CD4-positive, alpha-beta T cell treated with Interleukin-6 for 4 hours (primary cell): ENCODE measurements at regions not wholly inside any gene's neighbourhood (a gene's known extent, or its start where the extent isn't known, plus 50 kb on each side); places are given as distances from the start of the nearest gene placed in this dataset.

ENCODE experiments used
- DNase-seq: peaks from one replicate; pipeline ENCODE4 v3.0.0-alpha.2; 2020; ENCODE audit warnings: mixed read lengths

DNA sequence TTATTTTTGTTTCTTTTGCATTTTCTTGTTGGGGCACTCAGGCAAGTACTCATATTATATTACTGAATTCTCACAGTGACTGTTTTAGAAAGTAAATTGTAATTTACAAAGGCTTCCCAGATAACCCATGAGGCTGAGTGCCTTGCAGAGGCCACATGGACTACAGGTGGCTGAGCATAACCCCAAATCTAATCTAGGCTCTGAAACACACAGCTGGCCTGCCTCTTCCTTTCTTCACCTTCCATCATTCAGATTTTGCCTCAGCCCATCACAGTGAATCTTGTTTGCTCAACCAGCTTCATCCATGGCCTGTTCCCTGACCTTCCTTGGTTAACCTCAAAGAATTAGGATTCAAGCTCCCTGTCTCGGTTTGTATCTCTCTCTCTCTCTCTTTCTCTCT is 78.5 kb upstream of the PRDM11 start:
- DNase-seq, result no peak

DNA sequence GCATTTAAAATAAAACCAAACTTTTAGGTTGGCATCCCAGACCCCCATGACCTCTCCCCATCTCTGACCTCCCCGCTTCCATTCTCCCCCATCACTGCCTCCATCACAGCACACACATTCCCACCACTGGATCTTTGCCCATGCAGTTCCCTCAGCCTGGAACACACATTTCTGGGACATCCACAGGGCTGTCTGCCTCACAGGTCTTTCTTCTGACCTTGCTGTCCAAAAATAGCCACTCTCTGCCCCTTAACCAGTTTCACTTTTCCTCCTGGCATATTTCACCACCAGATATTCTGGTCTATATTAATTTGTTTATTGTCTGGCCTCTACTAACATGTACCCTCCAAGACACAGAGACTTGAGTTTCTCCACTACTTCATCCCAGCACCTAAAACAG is 75.2 kb upstream of the PRDM11 start:
- DNase-seq, result no peak

DNA sequence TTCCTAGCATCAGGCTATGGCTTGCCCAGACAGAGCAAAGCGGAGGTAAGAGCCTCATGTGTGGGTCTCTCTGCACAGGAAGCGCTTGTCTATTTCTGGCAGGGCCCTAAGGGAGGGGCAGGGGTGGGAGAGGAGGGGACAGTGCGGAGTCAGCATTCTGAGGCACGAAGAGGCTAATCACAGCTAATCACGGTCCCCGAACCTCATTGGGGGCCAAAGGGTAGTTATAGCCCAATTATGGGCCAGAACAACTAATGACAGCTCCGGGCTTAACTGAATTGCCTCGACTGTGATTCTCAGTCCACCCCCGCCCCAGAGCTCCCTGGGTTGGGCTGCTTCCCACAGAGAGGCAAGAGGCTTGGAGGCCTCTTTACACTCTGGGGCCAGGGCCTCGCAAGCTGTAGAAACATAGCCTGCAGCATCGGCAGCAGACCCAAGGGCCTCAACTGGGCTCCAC is 72.7 kb upstream of the PRDM11 start:
- DNase-seq, result peak; percentile 43

DNA sequence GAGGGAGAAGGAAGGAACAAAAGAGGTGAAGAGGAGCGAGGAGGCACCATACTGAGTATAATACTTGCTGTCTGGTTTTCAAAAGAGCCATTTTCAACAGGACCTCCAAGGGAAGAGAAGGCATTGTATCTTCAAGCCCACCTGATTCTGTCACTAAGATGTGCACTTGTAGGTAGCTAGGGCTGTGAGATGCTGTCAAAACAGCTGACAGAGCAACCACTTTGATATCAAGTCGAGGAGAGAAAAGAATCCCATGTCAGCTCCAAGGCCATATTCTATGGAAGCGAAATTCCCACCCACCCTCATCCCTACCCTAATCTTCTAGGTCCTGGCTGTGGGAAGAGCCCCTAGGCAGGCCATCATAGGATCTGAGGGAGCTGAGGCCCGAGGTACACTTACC is 70.9 kb upstream of the PRDM11 start:
- no peak for DNase-seq

DNA sequence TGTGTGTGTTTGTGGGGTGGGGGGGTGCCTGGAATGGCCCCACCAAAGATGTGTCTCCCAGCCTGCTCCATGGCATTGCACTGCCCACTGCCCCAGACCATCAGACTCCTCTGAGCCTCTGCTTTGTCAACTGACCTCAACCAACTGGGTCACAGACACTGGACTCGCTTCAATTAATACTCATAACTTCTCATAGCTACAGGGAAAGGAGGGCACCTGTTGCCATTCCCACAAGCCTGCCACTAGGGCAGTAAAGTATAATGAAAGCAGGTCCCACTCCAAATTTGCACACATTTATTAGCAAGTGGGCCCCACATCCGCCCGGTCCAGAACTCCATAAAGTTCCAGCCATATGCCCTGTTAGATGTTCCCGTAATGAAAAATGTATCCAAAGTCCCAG is 70.5 kb upstream of the PRDM11 start:
- DNase-seq, result no peak

DNA sequence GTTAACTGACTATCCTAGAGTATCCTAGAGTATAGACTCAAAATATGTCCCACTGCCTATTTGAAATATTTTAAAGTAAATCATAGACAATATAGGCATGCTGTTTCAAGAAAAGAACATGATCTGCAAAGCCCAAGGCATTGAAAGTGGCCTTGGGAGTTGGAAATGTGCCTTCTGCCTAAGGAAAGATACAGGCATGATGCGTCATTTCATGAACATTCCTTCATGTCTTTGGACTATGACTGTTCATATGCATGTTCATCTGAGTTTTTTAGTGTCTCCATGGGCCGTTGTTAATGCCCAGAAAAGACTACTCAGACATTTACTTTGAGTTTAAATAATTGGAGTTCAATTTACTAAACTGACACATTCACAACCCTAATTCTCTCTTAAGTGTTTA is 69.7 kb upstream of the PRDM11 start:
- no peak for DNase-seq

DNA sequence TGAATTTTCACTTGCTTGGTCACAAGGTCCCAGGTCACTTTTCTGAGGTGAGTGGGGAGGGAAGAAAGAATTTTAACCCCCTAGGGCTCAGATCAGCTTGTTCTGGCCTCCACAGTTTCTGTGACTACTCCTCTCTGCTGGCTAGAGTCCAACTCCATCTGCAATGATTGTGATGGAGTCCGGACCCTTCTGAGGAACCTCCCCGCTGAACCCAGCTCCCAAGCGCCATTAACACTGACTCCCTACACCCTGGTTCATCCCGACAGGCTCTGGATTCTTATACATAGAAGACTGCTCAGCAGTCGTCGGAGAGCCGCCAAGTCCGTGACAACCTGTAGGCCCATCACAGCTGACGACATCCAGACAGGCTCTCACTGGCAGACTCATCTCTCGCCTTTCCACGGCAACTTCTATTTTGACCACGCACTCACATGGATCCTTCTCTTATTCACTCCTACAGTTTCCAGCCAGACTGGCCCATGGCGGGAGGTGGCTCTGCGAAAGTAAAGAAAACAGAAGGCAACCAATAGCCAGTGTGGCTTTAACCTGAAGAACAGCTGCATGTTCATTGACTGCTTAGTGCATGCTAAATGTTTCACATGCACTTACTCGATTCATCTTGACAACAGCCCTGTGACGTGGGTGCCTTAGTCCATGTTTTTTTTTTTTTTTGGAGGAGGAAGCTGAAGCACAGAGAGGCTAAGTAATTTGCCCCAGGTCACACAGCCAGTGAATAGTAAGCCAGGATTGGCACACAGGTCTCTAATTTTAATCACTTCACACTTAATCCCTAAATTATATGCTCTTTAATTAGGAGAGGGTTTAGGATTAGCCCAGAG is 68.0 kb upstream of the PRDM11 start:
- no peak for DNase-seq

DNA sequence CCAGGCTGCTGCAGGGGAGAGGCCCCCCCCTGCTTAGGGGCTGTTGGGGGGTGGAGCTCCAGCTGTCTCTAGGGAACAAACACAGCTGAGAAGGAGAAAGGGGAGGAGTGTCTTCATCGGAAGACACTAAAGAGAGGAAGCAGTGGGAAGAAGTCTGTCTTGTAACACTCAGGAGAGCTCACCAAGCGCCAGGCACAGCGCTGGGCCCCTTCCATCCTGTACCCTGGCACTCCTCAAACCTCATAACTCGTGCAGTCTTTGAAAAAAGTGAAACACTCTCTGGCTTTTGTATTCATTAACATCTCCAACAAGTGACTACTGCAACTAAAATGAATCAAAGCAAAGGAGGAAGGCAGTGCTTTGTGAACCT is 67.4 kb upstream of the PRDM11 start:
- DNase-seq, result no peak

DNA sequence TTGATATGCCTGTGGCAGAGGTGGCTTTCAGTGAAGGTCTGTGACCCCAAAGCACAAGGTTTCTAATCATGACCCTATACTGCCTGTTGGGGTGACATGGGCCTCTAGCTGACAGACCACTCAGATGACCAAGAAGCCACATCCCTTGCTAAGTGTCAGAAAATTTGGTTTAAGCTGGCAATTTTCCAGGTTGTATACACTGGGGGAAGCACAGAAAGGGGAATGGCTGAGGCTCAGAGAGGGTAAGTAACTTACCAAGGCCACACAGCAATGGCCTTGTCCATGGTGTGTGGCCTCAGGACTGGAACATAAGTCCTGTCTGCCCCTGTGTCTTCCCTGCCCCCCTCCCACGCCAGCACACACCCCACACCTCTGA is 66.9 kb upstream of the PRDM11 start:
- no peak for DNase-seq

DNA sequence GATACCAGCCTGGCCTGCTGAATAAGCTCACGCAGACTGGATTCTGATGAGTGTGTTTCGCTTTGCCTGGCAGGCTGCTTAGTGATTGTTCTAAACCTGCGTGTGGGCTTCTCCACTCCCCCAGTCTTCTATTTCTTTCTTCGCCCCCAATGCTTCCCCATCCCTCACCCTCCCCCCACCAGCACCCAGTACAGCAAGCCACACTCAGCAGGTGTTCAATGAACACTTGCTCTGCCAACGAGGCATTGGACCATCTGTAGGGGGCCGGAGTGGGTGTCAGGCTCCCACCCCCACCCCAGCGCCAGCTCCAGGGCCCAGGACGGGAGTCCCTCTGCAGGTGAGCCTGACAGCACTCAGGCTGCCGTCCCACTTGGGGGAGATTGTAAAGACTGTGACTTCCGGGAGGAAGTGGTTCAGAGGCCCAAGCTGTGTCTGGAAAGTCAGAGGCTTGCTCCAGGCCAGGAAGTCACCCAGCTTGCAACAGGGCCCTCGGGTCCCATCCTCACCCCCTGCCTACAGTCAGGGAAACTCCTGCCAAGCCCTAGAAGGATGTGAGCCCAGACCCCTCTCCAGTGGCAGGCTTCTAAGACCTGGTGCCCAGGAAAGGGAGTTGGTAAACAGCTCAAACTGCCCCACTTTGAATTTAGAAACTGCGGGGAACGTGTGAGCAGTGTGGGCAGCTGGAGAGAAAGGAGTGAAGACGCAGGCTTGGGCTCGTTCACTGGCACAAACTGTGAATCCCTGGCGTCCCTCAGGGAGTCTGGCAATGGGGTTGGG is 66.3 kb upstream of the PRDM11 start:
- peak; percentile 76 for DNase-seq

DNA sequence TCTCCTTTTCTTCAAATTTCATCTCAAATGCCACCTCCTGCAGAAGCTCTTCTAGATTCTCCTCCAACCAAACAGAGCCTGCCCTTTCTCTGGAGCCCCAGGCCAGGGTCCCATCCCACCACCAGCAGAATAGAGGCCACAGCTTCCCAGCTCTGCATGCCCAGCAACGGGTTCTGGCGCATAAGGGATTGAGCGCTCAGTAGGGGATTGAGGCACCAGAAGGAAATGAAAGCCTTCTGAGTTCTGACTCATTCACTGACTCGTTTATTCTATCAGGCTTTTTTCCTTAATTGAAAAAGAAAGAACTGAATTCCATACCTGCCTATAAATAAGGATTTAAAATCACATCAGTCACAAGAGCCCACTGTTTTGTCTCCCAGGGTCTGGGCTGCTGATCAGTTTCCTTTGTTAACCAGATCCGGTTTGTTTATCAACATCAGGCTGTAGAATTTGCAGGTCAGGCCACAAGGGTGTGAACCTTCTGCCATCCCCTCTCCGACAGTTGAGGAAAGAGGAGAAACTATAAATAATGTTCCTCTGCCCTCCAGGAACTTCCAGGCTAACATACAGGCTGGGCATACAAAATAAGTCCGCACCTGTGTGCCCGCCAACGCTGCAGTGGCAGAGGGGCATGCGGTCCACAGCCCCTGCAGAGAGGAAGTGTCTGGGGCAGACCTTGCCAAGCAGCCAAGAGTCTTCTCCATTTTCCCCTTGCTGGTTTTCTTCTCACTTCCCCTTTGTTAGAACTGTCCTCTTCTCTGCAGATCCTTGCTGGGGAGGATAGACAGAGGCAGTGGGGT is 63.5 kb upstream of the PRDM11 start:
- DNase-seq, result no peak

DNA sequence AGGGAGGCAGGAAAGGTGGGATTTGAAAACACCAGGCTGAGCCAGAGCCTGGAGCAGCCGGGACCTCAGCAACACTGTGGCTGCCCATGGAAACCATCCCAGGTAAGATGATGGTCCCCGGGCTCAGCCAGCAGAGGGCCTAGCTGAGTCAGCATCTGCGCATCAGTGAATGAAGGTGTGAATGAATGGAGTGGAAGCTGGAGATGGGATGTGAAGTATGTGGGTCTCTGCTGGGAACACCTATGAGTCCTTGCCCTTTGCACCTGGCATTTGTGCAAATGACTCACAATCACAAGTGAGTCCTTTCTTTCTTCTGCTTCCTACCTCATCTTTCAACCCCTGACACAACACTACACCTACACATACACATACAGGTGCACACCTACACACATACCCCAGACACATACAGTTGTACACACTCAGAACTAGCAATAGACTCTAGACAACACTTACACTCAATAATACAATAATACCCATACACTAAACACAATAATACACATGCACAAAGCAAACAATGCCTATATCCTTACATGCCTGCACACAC is 62.8 kb upstream of the PRDM11 start:
- no peak for DNase-seq

DNA sequence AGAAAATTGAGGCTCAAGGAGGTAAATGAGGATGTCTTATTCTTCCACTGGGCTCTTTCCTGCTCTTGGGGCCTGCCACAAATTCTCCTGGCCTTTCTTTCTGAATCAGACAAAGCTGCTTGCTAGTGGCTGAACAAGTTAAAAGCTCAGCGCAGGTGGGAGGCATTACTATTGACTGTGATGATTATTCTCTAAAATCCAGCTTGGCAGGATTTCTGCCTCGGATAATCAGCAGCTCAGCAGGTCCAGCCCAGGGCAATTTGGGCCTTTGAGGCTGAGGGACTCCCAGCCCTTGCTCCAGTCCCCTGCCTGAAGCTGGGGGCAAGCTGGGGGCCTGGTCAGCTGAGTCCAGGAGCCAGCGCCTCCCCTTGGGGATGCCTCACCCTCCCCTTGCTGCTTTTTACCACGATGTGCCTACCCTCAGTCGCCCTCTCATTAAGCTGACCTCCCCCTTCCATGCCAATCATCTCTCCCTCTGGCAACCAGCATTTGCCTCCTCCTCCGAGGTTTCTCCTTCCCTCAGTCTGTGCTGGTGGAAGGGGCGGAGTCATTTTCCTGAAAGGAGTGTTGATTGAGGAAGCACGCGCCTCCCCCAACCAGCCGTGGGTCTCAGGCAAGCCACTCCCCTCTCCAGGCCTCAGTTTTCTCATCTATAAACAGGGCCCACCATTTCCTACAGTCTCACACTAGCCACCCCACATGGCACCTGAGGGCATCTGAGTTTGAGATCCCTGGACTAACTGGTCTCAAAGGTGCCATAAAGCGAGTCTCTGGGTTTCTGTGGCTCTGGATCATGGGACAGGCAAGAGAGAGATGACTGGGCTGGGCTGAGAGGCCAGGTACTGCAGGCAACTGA is 60.6 kb upstream of the PRDM11 start:
- DNase-seq, result no peak

DNA sequence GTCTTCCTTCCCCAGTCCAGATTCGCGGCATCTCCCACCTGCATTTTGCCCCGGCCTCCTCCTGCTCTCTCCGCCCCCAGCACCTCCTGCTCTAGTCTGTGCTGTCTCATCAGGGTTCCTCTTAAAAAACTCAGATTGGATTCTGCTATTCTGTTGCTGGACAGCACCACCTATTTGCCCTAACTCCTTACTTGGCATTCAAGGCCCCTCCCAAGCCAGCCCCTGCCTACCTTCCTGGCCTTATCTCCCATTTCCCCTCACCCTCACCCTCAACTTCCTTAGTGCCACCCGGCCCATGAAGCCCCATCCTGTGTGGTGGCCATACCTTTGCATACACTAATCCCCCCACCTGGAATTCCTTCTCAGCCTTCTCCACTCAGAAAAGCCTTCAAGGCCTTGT is 59.9 kb upstream of the PRDM11 start:
- DNase-seq, result no peak

DNA sequence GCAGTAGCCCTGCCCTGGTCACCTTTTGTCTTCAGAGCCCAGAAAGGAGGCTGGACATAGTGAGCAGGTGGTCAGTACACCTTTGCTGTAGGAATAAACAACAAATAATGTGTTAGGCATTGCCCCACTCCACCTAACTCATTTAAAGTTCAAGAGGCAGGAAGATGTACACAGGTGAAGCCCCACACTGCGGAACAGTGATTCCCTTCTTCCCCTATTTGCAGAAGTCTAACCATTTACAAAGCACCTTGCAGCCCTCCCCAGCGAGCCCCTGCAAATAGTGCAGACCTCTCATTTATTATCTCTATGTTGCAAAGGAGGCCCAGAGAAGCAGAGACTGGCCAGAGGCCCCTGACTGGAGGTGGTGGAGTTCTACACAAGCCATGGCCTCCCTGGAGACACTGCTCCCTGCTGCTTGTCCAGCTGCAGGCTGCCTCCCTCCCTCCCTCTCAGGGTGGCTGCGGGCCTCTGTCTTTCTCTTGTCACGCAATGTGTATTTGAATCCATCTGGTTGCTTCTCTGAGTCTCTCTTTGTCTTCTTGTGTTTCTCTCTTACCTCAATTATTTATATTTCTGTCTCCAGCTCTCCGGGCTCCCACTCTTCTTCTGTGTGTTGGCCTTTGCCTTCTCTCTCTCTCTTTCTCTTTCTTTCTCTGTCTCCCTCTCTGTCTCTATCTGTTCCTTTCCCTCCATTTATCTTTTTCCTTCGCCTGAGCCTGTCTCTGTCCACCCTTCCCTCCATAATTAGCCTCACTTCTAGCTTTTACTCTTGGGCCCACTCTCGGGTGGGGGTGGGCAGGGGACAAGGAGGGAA is 59.1 kb upstream of the PRDM11 start:
- DNase-seq, result no peak

DNA sequence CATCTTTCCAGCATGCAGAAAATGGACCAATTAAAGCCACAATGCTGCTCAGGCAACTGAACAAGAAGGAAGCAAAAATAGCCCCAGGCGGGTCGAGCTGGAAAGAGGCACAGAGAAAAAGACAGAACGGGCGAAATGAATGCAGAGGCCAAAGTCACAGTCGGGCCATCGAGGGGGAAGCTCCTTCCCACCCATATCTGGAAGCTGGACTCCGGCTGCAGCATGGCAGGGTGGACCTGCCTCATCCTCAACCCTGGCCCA is 58.6 kb upstream of the PRDM11 start:
- DNase-seq, result no peak

DNA sequence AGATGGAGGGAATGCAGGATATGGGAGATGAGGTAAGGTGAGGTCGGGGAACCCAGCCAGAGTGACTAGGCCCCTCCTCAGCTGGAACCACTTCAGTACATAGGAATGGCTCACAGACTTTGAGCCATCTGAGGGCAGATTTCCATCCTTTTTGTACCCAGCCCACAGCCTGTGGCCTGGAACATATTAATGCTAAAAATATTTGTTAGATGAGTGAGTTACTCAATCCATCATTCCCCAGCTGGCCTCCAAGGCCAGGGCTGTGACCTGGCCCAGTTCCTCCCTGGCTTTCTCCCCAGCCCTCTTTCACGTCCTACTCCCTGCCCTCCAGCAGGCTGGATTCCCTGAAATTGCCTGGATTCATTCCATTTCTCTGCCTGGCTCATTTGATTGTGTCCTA is 57.2 kb upstream of the PRDM11 start:
- no peak for DNase-seq

DNA sequence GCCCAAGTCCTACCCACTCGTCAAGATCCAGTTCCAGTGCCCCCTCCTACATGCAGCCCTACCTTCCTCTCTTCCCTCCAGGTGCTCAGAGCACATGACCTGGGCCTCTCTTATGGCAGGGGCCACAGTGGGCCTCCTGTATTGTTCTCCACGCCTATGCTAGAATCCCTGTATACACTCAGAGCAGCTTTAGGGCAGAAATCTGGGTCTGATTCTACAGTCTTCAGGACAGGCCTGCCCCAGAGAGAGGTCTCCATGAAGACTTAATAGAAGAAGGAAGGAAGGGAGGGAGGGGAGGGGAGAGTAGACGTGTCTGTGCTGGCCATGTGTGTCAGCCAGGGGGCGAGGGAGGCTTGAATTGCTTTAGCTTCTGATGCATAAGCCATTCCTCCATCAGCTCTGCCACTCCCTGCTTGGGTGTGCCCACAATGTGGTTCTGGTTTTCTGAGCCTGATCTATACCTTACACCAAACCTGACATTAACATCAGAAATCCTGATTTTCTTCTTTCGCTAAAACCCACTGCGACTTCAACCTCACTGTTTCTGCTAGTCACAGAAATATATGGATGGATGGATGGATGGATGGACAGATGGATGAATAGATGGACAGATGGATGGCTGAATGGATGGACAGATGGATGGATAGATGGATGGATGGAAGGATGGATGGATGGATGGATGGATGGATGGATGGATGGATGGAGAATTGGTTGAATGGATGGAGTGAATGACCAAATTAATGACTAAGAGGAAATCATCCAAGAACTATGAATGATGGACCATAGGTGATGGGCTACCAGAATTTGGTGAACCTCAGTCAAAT is 56.6 kb upstream of the PRDM11 start:
- DNase-seq, result no peak

DNA sequence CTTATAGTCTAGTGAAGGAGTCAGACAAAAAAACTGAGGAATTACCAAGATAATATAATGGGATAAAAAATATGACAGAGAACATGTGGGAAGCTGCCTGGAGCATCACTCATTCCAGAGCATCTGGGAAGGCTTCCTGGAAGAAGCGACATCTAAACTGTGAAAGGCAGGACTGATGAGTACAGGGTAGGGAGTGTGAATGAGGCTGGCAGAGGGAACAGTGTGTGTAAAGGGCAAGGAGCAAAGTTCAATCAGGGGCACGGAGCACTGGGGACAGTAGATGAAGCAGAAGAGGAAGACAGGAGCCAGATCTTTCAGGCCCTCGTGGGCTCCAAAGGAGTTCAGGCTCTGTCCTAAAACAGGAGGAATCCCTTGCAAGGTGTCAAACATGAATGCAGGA is 55.8 kb upstream of the PRDM11 start:
- no peak for DNase-seq

DNA sequence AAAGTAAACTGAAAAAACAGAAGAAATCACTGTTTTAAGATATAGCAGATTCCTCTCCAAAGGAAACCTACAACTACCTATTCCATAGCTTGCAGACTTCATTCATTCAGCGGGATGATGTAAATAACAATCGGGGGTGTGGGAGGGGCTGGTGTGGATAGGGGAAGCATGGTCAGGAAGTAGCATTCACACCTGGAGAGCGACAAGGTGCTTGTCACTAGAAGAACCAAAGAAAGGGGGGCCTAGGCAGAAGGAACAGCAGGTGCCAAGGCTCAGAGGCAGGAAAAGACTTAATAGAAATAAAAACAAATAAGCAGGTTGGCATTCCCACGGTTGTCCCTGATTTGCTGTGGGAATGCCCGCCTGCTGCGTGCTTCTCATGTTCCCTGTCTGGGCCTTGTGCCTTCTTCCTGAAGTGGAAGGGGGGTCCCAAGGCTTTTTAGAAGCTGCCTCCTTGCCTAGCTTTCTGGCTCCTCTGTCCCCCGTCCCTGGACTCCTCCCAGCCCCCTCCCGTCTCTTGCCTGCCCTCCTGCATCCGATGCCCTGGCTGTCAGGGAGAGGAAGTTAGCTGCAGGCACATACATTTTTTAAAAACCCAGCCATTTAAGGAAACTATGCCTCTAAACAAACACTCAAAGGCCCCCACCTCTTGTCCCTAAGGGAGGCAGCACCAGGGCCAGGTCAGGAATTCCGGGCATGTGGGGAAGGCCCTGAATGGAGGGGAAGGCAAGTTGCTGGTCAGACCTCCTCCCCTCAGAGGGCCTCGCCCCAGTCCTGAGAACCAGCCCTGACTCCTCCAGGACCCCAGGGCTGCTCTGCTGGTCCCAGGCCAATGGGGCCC is 54.7 kb upstream of the PRDM11 start:
- no peak for DNase-seq
